GM12878 (cell line): ENCODE measurements at regions not wholly inside any gene's neighbourhood (a gene's known extent, or its start where the extent isn't known, plus 50 kb on each side); places are given as distances from the start of the nearest gene placed in this dataset.

Experiments used
- BCLAF1 ChIP-seq: fragments of 450-650 bp; IDR thresholded peaks from 2 replicates; pipeline ENCODE4 v1.6.1; 2017; ENCODE audit warnings: antibody characterized with exemption, mild to moderate bottlenecking, moderate library complexity
- CHD2 ChIP-seq: IDR thresholded peaks from 2 replicates; pipeline ENCODE4 v1.6.1; 2011; ENCODE audit warnings: low read depth, low read length, improper control_type of control experiment, borderline replicate concordance
- DPF2 ChIP-seq: fragments of 450-650 bp; IDR thresholded peaks from 2 replicates; pipeline ENCODE4 v1.6.1; 2017; ENCODE audit warnings: mild to moderate bottlenecking
- E4F1 ChIP-seq: fragments of 450-650 bp; IDR thresholded peaks from 2 replicates; pipeline ENCODE4 v1.6.1; 2018; ENCODE audit warnings: borderline replicate concordance, mild to moderate bottlenecking; ENCODE audit not compliant: partially characterized antibody
- EP300 ChIP-seq, 2 experiments: fragments of 150-350 bp in 1 of 2; IDR thresholded peaks; 2 replicates each; pipeline ENCODE4 v1.6.1; 2011 to 2012; ENCODE audit warnings: low read depth in 2 of 2, low read length in 2 of 2, borderline replicate concordance in 1 of 2, improper control_type of control experiment in 1 of 2, inconsistent platforms in 1 of 2; ENCODE audit not compliant: control insufficient read depth in 1 of 2
- JUND ChIP-seq: IDR thresholded peaks from 2 replicates; pipeline ENCODE4 v1.6.1; 2012; ENCODE audit warnings: low read depth, mild to moderate bottlenecking, low read length, improper control_type of control experiment, moderate library complexity
- MTA2 ChIP-seq: fragments of 450-650 bp; IDR thresholded peaks from 2 replicates; pipeline ENCODE4 v1.6.1; 2016; ENCODE audit warnings: low read depth, mild to moderate bottlenecking, moderate library complexity
- NFYB ChIP-seq: IDR thresholded peaks from 2 replicates; pipeline ENCODE4 v1.6.1; 2011; ENCODE audit warnings: low read depth, mild to moderate bottlenecking, low read length, improper control_type of control experiment, moderate library complexity; ENCODE audit not compliant: insufficient read depth

GRCh38 chr7:106345421-106346166, 60.8 kb upstream of the NAMPT start (continued):
- TF ChIP-seq E4F1, result no peak
- TF ChIP-seq MTA2, result peak; percentile 47; the same call in 1 of the 2 replicates
- TF ChIP-seq BCLAF1, result no peak
- no peak for TF ChIP-seq DPF2
- TF ChIP-seq JUND, result no peak
- no peak for TF ChIP-seq NFYB
- TF ChIP-seq CHD2, result no peak
- peak in 1 of 2 experiments; percentile 43; a peak in 1 of 4 replicates for TF ChIP-seq EP300 (IDR thresholded peaks at IDR 0.05; ENCODE audit: borderline replicate concordance in 1 of 2, control insufficient read depth in 1 of 2, low read depth in 2 of 2, low read length in 2 of 2)
- TF ChIP-seq, all 136 proteins: peak for 13
